Activated naive CD4-positive, alpha-beta T cell treated with anti-CD3 and anti-CD28 coated beads, Interleukin-2, amount 50 U/mL, for 24 hours (primary cell): ENCODE measurements at regions not wholly inside any gene's neighbourhood (a gene's known extent, or its start where the extent isn't known, plus 50 kb on each side); places are given as distances from the start of the nearest gene placed in this dataset.

Experiments
- H3K27ac Mint-ChIP-seq: one replicate; pipeline ENCODE4 v1.8.0; 2021; ENCODE audit warnings: mild to moderate bottlenecking, mixed read lengths
- H3K27me3 Mint-ChIP-seq: one replicate; pipeline ENCODE4 v1.8.0; 2021; ENCODE audit warnings: mixed read lengths
- H3K36me3 Mint-ChIP-seq: one replicate; pipeline ENCODE4 v1.8.0; 2021; ENCODE audit warnings: mixed read lengths
- H3K4me1 Mint-ChIP-seq: one replicate; pipeline ENCODE4 v1.8.0; 2021; ENCODE audit warnings: mixed read lengths
- H3K4me3 Mint-ChIP-seq: one replicate; pipeline ENCODE4 v1.8.0; 2021; ENCODE audit warnings: mild to moderate bottlenecking, mixed read lengths
- H3K9me3 Mint-ChIP-seq: one replicate; pipeline ENCODE4 v1.8.0; 2021; ENCODE audit warnings: mixed read lengths

DNA sequence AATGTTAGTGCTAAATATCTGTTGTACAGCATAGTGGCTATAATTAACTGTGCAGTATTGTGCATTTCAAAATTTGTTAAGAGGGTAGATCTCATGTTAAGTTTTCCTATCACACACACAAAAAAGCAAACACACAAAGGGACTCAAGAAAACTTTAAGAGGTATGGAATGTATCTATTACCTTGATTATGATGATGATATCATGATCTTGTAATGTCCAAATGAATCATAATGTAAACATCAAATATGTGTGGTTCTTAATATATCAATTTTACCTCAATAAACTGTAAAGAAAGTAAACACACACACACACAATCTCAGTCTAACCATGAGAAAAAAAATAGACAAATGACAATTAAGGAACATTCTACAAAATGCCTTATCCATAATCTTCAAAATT, 934.6 kb downstream of the SLITRK1 start:
- no peaks in the 10 kb centered on the region for H3K36me3 Mint-ChIP-seq
- no peak overlapping the region for H3K4me3 Mint-ChIP-seq
- H3K9me3 Mint-ChIP-seq, result peaks cover 6% of the 10 kb centered on the region
- H3K27ac Mint-ChIP-seq, result no peak overlapping the region
- H3K4me1 Mint-ChIP-seq, result no peaks in the 10 kb centered on the region
- no peaks in the 10 kb centered on the region for H3K27me3 Mint-ChIP-seq

DNA sequence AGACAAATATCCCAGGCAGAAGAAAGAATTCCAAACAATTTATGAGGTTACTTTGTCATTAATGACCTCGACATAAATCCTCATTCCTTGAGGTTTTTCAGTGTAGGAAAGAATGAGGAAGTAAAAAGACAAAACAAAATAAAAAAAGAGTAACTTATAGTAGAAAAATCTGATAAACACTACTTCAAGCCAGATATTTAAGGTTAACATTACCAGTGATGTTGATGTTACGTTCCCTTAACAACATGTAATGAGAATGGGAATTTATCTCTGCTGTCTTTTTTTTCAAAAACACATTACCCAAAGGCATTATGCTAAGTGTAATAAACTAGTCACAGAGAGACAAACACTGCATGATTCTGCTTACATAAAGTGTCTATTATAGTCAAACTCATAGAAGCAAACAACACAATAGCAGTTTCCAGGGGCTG, 935.1 kb downstream of the SLITRK1 start:
- no peaks in the 10 kb centered on the region for H3K36me3 Mint-ChIP-seq
- no peak overlapping the region for H3K27ac Mint-ChIP-seq
- H3K4me3 Mint-ChIP-seq, result no peak overlapping the region
- H3K27me3 Mint-ChIP-seq, result no peaks in the 10 kb centered on the region
- H3K4me1 Mint-ChIP-seq, result no peaks in the 10 kb centered on the region
- H3K9me3 Mint-ChIP-seq, result peaks cover 6% of the 10 kb centered on the region

DNA sequence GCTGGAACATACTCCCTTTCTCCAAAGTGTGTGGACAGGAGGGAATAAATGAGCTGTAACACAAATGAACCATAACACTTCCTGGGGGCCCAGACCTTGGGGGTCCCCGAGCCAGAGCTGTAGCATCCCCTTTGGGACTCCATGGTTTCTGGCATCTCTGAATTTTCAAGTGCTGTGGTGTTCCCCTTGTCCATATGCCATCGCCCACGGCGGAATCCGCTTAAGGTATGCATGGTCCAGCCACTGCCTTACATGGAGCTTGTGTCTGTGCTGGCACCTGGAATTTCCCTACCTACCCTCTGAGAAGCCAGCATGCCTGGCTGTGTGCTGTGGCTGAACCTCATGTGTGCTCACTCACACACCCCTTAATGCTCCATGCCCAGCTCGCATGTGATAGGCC, 943.6 kb downstream of the SLITRK1 start:
- Mint-ChIP-seq H3K27ac (no peak overlapping the region), H3K9me3 (no peaks in the 10 kb centered on the region), H3K4me1 (no peaks in the 10 kb centered on the region), H3K36me3 (no peaks in the 10 kb centered on the region), H3K4me3 (no peak overlapping the region), H3K27me3 (no peaks in the 10 kb centered on the region)

DNA sequence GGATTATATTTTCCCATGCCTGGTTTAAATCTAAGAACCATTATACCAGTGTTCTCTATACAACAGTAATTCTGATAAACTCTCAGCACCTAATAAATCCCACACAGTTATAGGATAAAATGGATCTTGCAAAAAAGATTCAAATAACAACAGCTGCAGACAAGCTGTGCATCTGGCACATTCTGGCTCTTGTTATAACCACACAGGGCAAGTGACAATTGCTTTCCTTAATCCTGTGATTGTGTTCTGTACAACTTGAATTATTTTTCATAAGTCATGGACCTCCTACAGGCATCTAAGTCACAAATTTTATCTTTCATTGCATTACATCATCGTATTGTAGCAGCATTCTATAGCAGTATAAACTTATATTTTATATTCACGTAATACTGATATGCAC, 948.3 kb downstream of the SLITRK1 start:
- Mint-ChIP-seq H3K27me3 (no peaks in the 10 kb centered on the region), H3K36me3 (no peaks in the 10 kb centered on the region), H3K4me3 (no peak overlapping the region), H3K27ac (no peak overlapping the region), H3K9me3 (peaks cover 4% of the 10 kb centered on the region), H3K4me1 (no peaks in the 10 kb centered on the region)

DNA sequence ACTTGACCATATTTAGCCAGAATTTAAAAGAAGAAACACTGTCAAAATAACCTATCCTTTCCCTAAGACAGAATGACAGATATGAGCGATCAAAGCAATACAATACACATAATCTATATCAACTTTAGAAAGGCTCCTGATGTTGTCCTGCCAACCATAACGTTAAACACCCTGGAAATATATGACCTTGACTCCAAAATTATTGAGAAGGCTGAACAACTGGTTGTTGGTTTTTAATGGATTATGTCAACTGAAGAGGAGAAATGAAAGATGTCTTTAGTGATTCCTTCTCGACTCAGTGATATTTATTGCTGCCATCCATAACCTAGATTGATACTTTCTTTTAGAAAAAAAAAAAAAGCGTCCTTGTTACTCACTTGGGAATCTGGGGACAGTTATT, 957.2 kb downstream of the SLITRK1 start:
- Mint-ChIP-seq H3K27me3 (no peaks in the 10 kb centered on the region), H3K4me1 (no peaks in the 10 kb centered on the region), H3K27ac (no peak overlapping the region), H3K4me3 (no peak overlapping the region), H3K9me3 (no peaks in the 10 kb centered on the region), H3K36me3 (no peaks in the 10 kb centered on the region)

DNA sequence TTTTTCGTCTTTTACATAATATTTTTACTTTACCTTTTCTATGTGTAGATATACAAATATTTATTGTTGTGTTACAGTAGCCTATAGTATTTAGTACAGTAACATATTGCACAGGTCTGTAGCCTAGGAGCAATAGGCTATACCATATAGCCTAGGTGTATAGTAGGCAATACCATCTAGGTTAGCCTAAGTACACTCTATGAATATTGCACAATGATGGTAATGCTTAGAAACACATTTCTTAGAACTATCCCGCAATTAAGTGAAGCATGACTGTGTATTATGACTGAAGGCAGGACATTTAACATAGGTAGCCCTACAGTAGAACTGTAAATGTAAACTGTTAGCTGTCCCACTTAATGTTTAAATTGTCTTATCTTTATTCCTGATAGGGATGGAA, 964.3 kb downstream of the SLITRK1 start:
- Mint-ChIP-seq H3K4me1 (no peaks in the 10 kb centered on the region), H3K36me3 (no peaks in the 10 kb centered on the region), H3K4me3 (no peak overlapping the region), H3K27me3 (no peaks in the 10 kb centered on the region), H3K27ac (no peak overlapping the region), H3K9me3 (no peaks in the 10 kb centered on the region)

DNA sequence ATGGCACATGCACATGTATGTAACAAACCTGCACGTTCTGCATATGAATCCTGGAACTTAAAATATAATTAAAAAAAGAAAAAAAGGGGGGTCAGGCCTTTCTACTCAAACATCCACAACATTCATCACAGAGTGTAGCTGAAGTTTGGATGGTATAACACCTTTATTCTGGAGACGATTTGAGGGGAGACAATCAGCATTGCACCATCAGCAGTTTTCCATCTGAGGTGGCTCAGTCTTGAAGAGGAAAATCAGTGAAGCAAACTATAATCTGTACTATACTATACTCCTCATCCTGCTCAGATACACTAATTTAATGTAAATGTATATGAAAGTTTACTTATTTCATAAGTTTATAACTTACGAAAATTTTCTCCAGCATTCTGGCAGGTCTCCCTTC, 969.7 kb downstream of the SLITRK1 start:
- Mint-ChIP-seq H3K4me3 (no peak overlapping the region), H3K36me3 (no peaks in the 10 kb centered on the region)

DNA sequence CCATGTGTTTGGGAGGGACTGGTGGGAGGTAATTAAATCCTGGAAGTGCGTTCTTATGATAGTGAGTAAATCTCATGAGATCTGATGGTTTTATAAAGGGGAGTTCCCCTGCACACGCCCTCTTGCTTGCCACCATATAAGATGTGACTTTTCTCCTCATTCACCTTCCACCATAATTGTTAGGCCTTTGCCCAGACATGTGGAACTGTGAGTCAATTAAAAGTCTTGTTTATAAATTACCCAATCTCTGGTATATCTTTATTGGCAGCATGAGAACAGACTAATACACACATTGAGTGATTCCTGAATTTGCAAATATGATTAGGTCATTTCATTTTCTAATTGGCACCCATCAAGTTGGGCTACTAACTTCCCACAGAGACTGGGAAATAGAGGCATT, 977.2 kb downstream of the SLITRK1 start:
- Mint-ChIP-seq H3K9me3 (no peaks in the 10 kb centered on the region), H3K4me3 (no peak overlapping the region), H3K4me1 (no peaks in the 10 kb centered on the region), H3K36me3 (no peaks in the 10 kb centered on the region), H3K27me3 (no peaks in the 10 kb centered on the region), H3K27ac (no peak overlapping the region)

More for the DNA sequence above, 969.7 kb downstream of the SLITRK1 start:
- no peaks in the 10 kb centered on the region for H3K9me3 Mint-ChIP-seq
- H3K27me3 Mint-ChIP-seq, result no peaks in the 10 kb centered on the region
- H3K4me1 Mint-ChIP-seq, result no peaks in the 10 kb centered on the region
- no peak overlapping the region for H3K27ac Mint-ChIP-seq

DNA sequence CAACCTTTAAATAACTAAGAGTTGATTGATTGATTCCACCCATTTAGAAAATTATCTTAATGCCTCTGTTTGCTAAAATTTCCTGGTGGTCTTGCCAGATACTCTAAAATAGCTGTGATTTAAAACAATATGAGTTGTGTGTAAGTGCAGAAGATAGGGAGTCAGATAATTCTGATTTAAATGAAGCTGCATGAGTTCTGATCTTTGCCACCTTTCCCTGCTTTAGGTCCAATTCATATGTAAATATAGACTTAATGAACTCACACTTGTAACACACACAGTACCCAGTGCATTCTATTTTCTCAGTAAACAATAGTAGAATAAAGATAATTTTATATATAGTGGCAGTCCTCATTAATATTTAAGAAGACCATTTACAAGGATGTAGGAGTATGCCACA, 981.8 kb downstream of the SLITRK1 start:
- H3K9me3 Mint-ChIP-seq, result peaks cover 9% of the 10 kb centered on the region
- H3K4me1 Mint-ChIP-seq, result no peaks in the 10 kb centered on the region
- H3K27ac Mint-ChIP-seq, result no peak overlapping the region
- no peaks in the 10 kb centered on the region for H3K36me3 Mint-ChIP-seq
- H3K4me3 Mint-ChIP-seq, result no peak overlapping the region
- H3K27me3 Mint-ChIP-seq, result no peaks in the 10 kb centered on the region

DNA sequence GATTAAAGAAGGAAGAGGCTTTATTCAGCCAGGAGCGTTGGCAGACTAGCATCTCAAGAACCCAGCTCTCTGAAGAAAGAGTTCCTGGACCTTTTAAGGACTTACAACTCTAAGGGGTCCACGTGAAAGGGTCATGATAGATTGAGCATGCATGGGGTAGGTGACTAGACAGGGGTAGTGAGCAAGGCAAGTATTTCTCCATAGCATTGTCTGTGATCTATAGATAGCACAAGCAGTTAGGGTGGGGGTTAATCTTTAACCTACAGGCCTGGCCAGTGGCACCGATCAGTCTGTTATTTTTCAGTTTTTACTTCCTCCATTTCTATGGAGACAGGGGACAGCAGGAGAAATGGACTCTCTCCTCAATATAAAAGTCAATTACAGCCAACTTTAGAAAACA, 983.7 kb downstream of the SLITRK1 start:
- no peak overlapping the region for H3K4me3 Mint-ChIP-seq
- H3K36me3 Mint-ChIP-seq, result no peaks in the 10 kb centered on the region
- no peak overlapping the region for H3K27ac Mint-ChIP-seq
- H3K9me3 Mint-ChIP-seq, result peaks cover 9% of the 10 kb centered on the region
- H3K27me3 Mint-ChIP-seq, result no peaks in the 10 kb centered on the region
- H3K4me1 Mint-ChIP-seq, result no peaks in the 10 kb centered on the region

DNA sequence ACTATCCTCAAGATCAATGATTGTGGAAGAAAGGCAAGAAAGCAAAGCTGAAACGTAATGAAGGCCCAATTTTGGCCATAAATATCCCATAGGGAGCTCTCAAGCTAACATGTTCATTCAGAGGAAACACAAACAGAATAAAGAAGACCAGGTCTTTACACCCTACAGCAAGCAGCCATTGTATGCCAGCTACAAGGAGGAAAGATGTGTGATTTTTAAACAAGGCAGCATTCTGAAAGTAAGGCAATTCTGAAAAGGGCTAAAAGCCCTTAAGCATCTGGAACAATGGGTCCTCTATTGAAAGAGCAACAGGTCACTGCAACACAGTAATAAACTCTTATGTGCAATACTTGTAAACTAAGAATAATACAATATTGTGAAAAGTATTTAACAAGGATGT, 1002.4 kb downstream of the SLITRK1 start:
- no peaks in the 10 kb centered on the region for H3K4me1 Mint-ChIP-seq
- H3K9me3 Mint-ChIP-seq, result peaks cover 1% of the 10 kb centered on the region
- H3K4me3 Mint-ChIP-seq, result no peak overlapping the region
- no peaks in the 10 kb centered on the region for H3K27me3 Mint-ChIP-seq
- no peaks in the 10 kb centered on the region for H3K36me3 Mint-ChIP-seq
- H3K27ac Mint-ChIP-seq, result no peak overlapping the region

DNA sequence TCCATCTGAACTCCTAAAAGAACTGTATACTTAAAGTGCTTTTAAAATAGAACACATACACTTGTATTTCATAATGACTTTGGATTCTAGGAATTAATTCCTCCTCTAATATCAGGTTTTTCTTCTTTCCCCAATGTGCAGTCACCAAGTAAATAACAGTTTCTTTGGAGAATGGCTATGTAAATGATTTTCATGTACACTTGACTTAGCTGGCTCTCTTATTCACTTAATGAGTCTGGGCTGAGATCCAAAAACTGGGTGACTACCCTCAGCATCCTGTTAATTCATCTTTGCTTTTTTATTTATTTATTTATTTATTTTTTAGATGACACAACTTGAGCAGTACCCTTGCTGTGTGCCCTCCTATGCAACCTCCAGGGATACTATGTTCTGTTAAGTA, 1003.7 kb downstream of the SLITRK1 start:
- no peak overlapping the region for H3K27ac Mint-ChIP-seq
- no peaks in the 10 kb centered on the region for H3K27me3 Mint-ChIP-seq
- H3K4me1 Mint-ChIP-seq, result no peaks in the 10 kb centered on the region
- H3K4me3 Mint-ChIP-seq, result no peak overlapping the region
- no peaks in the 10 kb centered on the region for H3K36me3 Mint-ChIP-seq
- H3K9me3 Mint-ChIP-seq, result peaks cover 6% of the 10 kb centered on the region

DNA sequence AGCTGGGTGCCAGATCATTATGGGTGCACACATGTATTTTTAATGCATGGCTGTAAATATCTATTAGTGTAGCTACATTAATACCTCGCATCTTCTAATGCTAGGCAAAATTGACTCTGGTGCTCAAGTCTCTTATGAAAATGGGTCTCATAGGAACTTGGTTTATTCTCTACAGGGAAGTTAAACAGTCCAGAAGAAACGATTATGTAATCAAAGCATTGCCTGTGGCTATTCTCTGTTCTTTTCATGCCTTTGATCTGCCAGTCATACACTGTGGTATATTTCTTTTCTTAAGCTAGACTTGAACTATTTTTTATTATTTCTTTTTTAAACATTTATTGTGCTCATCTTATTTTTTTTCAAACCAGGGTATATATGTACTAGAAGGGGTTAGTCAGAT, 1015.0 kb downstream of the SLITRK1 start:
- no peaks in the 10 kb centered on the region for H3K4me1 Mint-ChIP-seq
- H3K27me3 Mint-ChIP-seq, result no peaks in the 10 kb centered on the region
- no peaks in the 10 kb centered on the region for H3K36me3 Mint-ChIP-seq
- H3K9me3 Mint-ChIP-seq, result peaks cover 8% of the 10 kb centered on the region
- no peak overlapping the region for H3K4me3 Mint-ChIP-seq
- no peak overlapping the region for H3K27ac Mint-ChIP-seq

DNA sequence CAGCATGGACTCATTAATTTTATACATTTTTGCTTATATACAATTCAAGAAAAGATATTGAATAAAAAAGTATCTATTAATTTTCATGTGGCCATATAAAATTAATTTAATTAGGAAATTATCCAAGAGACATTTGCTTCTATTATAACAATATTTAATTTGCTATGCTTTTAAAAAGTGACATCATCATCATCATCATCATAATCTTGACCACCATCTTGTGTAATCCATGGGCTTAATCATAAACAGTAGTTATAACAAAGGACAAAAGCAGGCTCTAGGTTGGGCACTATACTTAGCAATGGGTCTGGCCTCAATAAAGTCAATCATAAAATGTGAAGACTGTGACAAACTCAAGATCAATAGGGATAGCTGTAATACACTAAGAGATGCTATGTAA, 1031.6 kb downstream of the SLITRK1 start:
- no peaks in the 10 kb centered on the region for H3K27me3 Mint-ChIP-seq
- H3K4me3 Mint-ChIP-seq, result no peak overlapping the region
- peaks cover 19% of the 10 kb centered on the region for H3K9me3 Mint-ChIP-seq
- H3K36me3 Mint-ChIP-seq, result no peaks in the 10 kb centered on the region
- no peak overlapping the region for H3K27ac Mint-ChIP-seq
- no peaks in the 10 kb centered on the region for H3K4me1 Mint-ChIP-seq

DNA sequence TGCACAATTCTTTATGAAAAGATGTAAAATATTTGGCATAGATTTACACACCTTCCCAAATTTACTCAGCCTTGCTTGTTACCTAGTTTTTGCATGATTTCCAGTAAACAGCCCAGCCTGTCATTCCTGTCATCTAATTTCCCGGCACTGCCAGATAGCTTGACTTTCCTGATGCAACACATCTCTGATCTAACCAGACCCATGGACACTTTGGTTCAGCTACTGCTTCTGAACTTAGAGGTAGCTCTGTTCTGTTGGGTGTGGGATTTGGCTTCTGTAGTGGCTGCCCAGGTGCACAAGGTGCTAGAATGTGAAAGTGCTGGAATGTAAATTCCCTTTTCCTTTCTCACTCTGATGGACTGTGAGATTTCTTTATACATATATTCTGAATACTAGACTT, 1033.5 kb downstream of the SLITRK1 start:
- peaks cover 25% of the 10 kb centered on the region for H3K9me3 Mint-ChIP-seq
- no peaks in the 10 kb centered on the region for H3K4me1 Mint-ChIP-seq
- no peak overlapping the region for H3K27ac Mint-ChIP-seq

DNA sequence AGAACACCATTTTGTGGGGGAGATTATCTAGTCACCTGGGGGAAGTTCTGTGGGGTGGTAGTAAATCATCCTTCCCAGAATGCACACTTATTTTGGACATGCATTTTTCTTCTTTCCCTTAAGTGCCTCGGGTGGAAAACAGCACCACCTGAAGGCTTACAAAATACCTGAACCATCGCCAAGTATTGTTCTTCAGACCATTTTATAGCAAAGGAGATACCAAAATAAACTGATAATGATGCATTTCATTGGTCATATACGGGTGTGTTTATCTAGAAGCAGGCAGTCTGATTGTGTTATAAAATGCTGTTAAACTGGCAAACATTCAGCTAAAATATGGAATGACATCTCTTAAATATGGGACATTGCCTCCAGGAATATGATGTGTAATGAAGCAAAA, 1034.7 kb downstream of the SLITRK1 start:
- no peak overlapping the region for H3K27ac Mint-ChIP-seq
- H3K4me3 Mint-ChIP-seq, result no peak overlapping the region
- no peaks in the 10 kb centered on the region for H3K36me3 Mint-ChIP-seq
- H3K9me3 Mint-ChIP-seq, result peaks cover 23% of the 10 kb centered on the region
- H3K4me1 Mint-ChIP-seq, result no peaks in the 10 kb centered on the region
- H3K27me3 Mint-ChIP-seq, result no peaks in the 10 kb centered on the region

More for the DNA sequence above, 1033.5 kb downstream of the SLITRK1 start:
- Mint-ChIP-seq H3K36me3 (no peaks in the 10 kb centered on the region), H3K4me3 (no peak overlapping the region), H3K27me3 (no peaks in the 10 kb centered on the region)

DNA sequence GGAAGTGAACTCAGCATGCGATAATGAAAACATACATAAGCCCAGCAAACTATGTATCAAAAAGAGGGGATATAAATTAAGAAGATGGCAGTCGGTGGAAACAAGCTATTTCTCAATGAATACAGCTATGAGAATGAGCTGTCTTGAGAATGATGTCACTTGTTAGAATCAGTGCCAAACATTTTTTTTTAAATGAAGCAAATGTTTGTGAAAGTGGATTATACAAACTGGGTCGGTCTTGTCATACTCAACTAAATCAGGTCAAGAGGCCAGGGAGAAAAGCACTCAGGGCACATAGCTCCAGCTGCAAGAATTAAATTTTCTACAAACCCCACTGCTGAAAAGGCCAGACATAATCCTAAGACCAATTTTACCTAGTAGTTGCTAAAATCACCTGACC, 1048.4 kb downstream of the SLITRK1 start:
- H3K27me3 Mint-ChIP-seq, result no peaks in the 10 kb centered on the region
- H3K27ac Mint-ChIP-seq, result no peak overlapping the region
- H3K9me3 Mint-ChIP-seq, result peaks cover 21% of the 10 kb centered on the region

More for the DNA sequence above, 1048.4 kb downstream of the SLITRK1 start:
- Mint-ChIP-seq H3K4me3 (no peak overlapping the region), H3K36me3 (no peaks in the 10 kb centered on the region), H3K4me1 (no peaks in the 10 kb centered on the region)
